Epithelial cell of proximal tubule (primary cell): ENCODE measurements at regions not wholly inside any gene's neighbourhood (a gene's known extent, or its start where the extent isn't known, plus 50 kb on each side); places are given as distances from the start of the nearest gene placed in this dataset.
"Not testable (repeated sequence)": the region's sequence is repeated elsewhere in the genome, so short reads cannot be mapped to it uniquely, and the experiment has no call there.

Experiments
- DNase-seq: peaks from one replicate; pipeline ENCODE4 v3.0.0-alpha.2; 2011; ENCODE audit warnings: low read depth
- H3K4me3 ChIP-seq: 2 replicates; pipeline ENCODE4 v1.5.1; 2011; ENCODE audit warnings: low read depth, mild to moderate bottlenecking, low read length
- TF ChIP-seq, protein P1 (sequence below): conservative IDR thresholded peaks from 2 replicates; pipeline ENCODE4 v1.5.1; 2012; ENCODE audit warnings: low read depth, mild to moderate bottlenecking, low read length

DNA sequence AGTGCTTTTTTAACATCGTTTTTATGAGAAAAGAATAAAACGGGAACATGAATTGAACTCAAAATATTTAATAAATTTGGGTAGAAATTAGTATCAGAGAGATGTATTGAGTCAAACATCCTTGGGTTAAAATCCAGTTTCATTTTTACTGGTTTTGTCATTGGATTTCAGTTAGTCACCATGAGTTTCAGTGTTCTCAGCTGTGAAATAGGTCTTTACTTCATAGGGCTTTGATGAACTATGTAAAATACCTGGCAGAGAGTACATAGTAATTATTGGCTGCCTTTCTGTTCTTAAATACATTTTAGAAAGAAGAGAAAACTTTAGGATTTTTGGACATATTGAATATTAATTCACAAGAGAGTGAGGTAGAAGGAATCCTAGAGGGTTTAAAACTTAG lies 105.8 kb downstream of the TANC2 start:
- DNase-seq = no peak
- H3K4me3 ChIP-seq = no peak overlapping the region
- TF ChIP-seq, protein P1, sequence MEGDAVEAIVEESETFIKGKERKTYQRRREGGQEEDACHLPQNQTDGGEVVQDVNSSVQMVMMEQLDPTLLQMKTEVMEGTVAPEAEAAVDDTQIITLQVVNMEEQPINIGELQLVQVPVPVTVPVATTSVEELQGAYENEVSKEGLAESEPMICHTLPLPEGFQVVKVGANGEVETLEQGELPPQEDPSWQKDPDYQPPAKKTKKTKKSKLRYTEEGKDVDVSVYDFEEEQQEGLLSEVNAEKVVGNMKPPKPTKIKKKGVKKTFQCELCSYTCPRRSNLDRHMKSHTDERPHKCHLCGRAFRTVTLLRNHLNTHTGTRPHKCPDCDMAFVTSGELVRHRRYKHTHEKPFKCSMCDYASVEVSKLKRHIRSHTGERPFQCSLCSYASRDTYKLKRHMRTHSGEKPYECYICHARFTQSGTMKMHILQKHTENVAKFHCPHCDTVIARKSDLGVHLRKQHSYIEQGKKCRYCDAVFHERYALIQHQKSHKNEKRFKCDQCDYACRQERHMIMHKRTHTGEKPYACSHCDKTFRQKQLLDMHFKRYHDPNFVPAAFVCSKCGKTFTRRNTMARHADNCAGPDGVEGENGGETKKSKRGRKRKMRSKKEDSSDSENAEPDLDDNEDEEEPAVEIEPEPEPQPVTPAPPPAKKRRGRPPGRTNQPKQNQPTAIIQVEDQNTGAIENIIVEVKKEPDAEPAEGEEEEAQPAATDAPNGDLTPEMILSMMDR = no peak

DNA sequence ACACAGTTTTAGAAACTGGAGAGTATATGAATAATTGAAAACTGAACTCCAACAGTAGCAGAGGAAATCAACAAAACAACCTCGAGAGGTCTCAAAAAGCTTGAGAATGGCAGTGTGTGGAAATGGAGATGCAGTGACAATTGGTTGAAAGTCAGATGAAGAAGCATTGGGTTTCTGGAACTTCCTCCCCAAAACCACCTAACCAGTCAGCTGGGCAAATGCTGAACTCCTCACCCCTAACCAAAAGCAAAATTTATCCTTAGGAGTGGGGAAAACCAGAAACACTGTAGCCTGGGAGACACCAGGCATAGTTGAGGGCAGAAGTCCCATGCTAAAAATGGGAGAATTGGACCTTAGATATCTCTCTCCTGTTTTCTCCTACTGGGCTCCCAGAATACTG lies 109.9 kb downstream of the TANC2 start:
- no peak for DNase-seq
- H3K4me3 ChIP-seq = no peak overlapping the region
- TF ChIP-seq, protein P1 = no peak

DNA sequence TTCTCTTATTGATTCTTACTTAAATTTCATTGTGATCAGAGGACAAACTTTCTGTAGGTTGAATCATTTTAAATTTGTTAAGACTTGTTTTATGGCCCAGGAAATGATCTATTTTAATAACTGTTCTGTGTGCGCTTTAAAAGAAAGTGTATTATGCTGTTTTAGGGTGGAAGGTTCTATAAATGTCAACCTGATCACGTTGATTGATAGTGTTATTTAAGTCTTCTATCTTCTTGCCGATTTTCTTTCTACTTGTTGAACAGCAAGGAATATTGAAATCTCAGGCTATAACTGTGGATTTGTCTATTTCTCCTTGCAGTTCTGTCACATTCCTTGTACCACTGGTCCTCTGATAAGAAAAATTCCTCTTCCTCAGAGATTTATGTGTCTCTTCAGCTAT lies 112.7 kb downstream of the TANC2 start:
- DNase-seq = no peak
- H3K4me3 ChIP-seq = no peak overlapping the region
- TF ChIP-seq, protein P1 = no peak

DNA sequence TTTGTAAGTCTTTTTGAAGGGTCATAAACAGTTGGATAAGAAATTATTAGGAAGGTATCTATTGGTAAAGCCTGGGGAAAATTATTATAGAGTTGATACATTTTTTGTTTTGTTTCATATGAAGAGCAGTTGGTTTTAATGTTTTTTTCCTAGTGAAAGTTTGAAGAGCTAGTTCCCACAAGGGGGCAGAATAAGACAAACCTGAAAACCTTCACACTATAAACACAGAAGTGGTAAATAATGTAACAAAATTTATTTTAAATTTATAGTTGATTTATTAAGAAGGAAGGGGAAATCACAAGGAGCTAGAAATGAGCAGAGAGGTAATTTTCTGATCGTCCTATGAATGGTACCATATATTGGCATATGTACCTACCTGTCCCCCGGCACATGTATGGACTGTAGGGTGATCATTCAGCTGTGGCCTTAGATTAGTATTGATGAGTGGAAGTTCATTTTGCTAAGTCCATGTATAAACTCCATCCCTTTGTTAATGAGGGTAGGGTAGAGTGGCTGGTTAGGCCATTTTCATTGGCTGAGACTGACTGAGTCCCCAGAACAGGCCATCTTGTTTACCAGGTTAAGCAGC lies 116.3 kb downstream of the TANC2 start:
- no peak overlapping the region for H3K4me3 ChIP-seq
- DNase-seq = no peak
- TF ChIP-seq, protein P1 = peak; percentile 56

DNA sequence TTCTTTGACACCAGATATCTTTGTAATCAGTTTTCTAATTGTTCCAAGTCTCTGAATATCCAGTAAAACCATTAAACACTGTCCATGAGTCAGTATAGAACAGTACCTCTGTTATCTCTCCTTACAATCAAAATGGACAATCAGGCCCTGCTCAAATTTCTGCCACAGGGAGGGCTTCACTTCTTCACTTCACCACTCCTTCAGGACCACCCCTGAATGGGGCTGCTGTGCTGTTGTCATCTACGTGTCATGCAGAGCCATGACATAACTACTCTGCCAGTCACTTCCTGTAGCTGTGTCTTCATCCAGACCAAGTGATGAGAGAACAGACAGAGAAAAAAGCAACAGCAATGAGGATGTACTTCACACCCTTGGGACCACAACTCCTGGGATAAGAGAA lies 116.9 kb downstream of the TANC2 start:
- H3K4me3 ChIP-seq = no peak overlapping the region
- no peak for DNase-seq
- TF ChIP-seq, protein P1 = no peak

DNA sequence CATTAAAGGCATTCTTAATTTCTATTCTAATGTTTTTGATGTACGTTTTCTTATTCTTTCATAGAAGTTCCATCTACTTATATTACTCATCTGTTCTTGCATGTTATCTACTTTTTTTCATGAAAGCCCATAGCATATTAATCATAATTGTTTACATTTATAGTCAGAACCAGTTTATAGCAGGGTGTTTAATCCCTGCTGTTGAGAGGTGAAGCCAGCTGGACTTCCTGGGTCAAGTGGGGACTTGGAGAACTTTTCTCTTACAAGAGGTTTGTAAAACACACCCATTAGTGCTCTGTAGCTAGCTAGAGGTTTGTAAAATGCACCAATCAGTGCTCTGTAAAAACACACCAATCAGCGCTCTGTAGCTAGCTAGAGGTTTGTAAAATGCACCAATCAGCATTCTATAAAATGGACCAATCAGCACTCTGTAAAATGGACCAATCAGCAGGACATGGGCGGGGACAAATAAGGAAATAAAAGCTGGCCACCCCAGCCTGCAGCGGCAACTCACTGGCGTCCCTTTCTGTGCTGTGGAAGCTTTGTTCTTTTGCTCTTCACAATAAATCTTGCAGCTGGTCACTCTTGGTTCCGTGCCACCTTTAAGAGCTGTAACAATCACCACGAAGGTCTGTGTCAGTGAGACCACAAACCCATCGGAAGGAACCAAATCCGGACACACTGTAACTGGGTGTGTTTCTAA lies 120.6 kb downstream of the TANC2 start:
- no peak for DNase-seq
- TF ChIP-seq, protein P1 = no peak
- no peak overlapping the region for H3K4me3 ChIP-seq

DNA sequence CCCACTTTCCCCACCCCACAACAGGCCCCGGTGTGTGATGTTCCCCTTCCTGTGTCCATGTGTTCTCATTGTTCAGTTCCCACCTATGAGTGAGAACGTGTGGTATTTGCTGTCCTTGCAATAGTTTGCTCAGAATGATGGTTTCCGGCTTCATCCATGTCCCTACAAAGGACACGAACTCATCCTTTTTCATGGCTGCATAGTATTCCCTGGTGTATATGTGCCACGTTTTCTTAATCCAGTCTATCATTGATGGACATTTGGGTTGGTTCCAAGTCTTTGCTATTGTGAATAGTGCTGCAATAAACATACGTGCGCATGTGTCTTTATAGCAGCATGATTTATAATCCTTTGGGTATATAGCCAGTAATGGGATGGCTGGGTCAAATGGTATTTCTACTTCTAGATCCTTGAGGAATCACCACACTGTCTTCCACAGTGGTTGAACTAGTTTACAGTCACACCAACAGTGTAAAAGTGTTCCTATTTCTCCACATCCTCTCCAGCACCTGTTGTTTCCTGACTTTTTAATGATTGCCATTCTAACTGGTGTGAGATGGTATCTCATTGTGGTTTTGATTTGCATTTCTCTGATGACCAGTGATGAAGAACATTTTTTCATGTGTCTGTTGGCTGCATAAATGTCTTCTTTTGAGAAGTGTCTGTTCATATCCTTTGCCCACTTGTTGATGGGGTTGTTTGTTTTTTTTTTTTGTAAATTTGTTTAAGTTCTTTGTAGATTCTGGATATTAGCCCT lies 124.5 kb downstream of the TANC2 start:
- not testable (repeated sequence) for DNase-seq, H3K4me3 ChIP-seq

DNA sequence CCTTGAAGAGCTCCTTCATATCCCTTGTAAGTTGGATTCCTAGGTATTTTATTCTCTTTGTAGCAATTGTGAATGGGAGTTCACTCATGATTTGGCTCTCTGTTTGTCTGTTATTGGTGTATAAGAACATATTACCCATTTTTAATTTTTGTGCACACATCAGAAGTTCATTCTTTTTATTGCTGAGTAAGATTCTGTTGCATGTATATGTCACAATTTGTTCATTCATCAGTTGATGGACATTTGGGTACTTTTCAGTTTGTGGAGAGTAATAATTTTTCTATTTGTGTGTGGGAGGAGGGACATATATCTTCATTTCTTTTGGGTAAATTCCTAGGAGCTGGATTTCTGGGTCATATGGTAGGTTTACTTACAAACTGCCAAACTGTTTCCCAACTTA lies 125.9 kb downstream of the TANC2 start:
- H3K4me3 ChIP-seq, DNase-seq: not testable (repeated sequence)
